K562 (cell line): ENCODE measurements at regions not wholly inside any gene's neighbourhood (a gene's known extent, or its start where the extent isn't known, plus 50 kb on each side); places are given as distances from the start of the nearest gene placed in this dataset.

Experiments used
- ATAC-seq: fragments of 200-7000 bp; cut with Tn5 transposase; 3 replicates; pipeline ENCODE4 v1.9.1; 2020; ENCODE audit warnings: moderate library complexity
- BruUV-seq: library from RNA; stranded (reverse); fragments of 400-500 nt; replicated peaks from 2 replicates; lab custom pipeline; 2021; lab: Mats Ljungman, UMichigan
- CTCF ChIA-PET: fragments of 300-600 bp; formaldehyde crosslinking; extraction: SDS; loops from one replicate; lab custom pipeline; 2021; ENCODE audit warnings: low intra/inter-chr PET ratio; lab: Yijun Ruan, JAX
- POLR2A ChIA-PET: fragments of 300-600, 350-650 bp; sonication (Branson Sonifier 250); formaldehyde crosslinking; extraction: SDS; loops from one replicate; lab custom pipeline; 2021; ENCODE audit warnings: antibody characterized with exemption, inconsistent platforms; lab: Yijun Ruan, JAX
- DNase-seq, 4 experiments: peaks; one replicate each; pipeline versions ENCODE4 v3.0.0 to v3.0.0-alpha.2; 2011 to 2018; ENCODE audit warnings: low spot score in 3 of 4, mixed read lengths in 3 of 4; ENCODE audit errors: extremely low read depth in 1 of 4
- FAIRE-seq: peaks from 2 replicates; lab custom pipeline; 2011; peaks lifted over from hg19 to GRCh38; lab: Jason Lieb, UNC
- H2AFZ ChIP-seq: 2 replicates; pipeline ENCODE4 v1.6.0; 2011; ENCODE audit warnings: low read depth, low read length, control low read depth, inconsistent platforms
- H3K27ac ChIP-seq: fragments of 200-600 bp; 3 replicates; pipeline ENCODE4 v1.8.0; 2011; ENCODE audit warnings: low read depth, mild to moderate bottlenecking, control low read depth, inconsistent platforms, low read length, moderate library complexity, mixed read lengths; ENCODE audit errors: extremely low read depth
- H3K27me3 ChIP-seq, 2 experiments: fragments of 300-600 bp in 1 of 2; 2 replicates in 1 of 2; 3 replicates in 1 of 2; pipeline versions ENCODE4 v1.6.0 to v1.8.0; 2011; ENCODE audit warnings: inconsistent platforms in 2 of 2, low read length in 2 of 2, mild to moderate bottlenecking in 1 of 2, mixed read lengths in 1 of 2, moderate library complexity in 1 of 2; ENCODE audit not compliant: control insufficient read depth in 2 of 2, insufficient read depth in 2 of 2
- H3K36me3 ChIP-seq: fragments of 300-600 bp; 3 replicates; pipeline ENCODE4 v1.8.0; 2011; ENCODE audit warnings: mild to moderate bottlenecking, low read length, inconsistent platforms; ENCODE audit not compliant: control insufficient read depth, insufficient read depth
- H3K4me1 ChIP-seq, 2 experiments: fragments of 200-600 bp in 1 of 2; replicated peaks in 1 of 2; 2 replicates in 1 of 2; 3 replicates in 1 of 2; pipeline versions ENCODE4 v1.5.1 to v1.8.0; 2011; ENCODE audit warnings: inconsistent platforms in 2 of 2, low read length in 2 of 2, mild to moderate bottlenecking in 1 of 2, mixed read lengths in 1 of 2, moderate library complexity in 1 of 2; ENCODE audit not compliant: control insufficient read depth in 2 of 2, insufficient read depth in 2 of 2
- H3K4me2 ChIP-seq: 2 replicates; pipeline ENCODE4 v1.6.1; 2011; ENCODE audit warnings: low read length, control low read depth, inconsistent platforms, mixed read lengths; ENCODE audit not compliant: insufficient read depth
- H3K4me3 ChIP-seq: fragments of 200-600 bp; sonication (generic), shearing (Covaris generic); 2 replicates; pipeline ENCODE4 v1.5.1; 2016; ENCODE audit warnings: control low read depth, inconsistent platforms
- H3K79me2 ChIP-seq: fragments of 200-600 bp; 3 replicates; pipeline ENCODE4 v1.8.0; 2011; ENCODE audit warnings: low read length, inconsistent platforms; ENCODE audit not compliant: control insufficient read depth, insufficient read depth
- H3K9ac ChIP-seq, 2 experiments: 2 replicates each; pipeline versions ENCODE4 v1.6.0 to v1.6.1; 2011; ENCODE audit warnings: low read depth in 2 of 2, low read length in 2 of 2, control low read depth in 1 of 2, inconsistent platforms in 1 of 2, mild to moderate bottlenecking in 1 of 2, mixed read lengths in 1 of 2; ENCODE audit not compliant: insufficient read depth in 1 of 2
- H3K9me1 ChIP-seq: one replicate; pipeline ENCODE4 v1.6.0; 2011; ENCODE audit warnings: inconsistent platforms, mild to moderate bottlenecking, low read length, moderate library complexity; ENCODE audit not compliant: control insufficient read depth, insufficient read depth
- H3K9me3 ChIP-seq: replicated peaks from 2 replicates; pipeline ENCODE4 v1.5.1; 2011; ENCODE audit warnings: low read depth, low read length, inconsistent platforms; ENCODE audit not compliant: control insufficient read depth, insufficient read depth
- H4K20me1 ChIP-seq: replicated peaks from 2 replicates; pipeline ENCODE4 v1.6.1; 2011; ENCODE audit warnings: low read length, inconsistent platforms, mixed read lengths; ENCODE audit not compliant: control insufficient read depth, insufficient read depth
- CBX1 ChIP-seq: sonication (generic); IDR thresholded peaks from 2 replicates; pipeline ENCODE4 v1.6.1; 2016; ENCODE audit warnings: antibody characterized with exemption, low read depth, mild to moderate bottlenecking
- FOXM1 ChIP-seq, 2 experiments: fragments of 450-650 bp in 1 of 2; sonication (generic) in 1 of 2; formaldehyde crosslinking in 1 of 2; IDR thresholded peaks; 2 replicates each; pipeline versions ENCODE4 v1.6.1 to v1.9.0; 2017 to 2022; ENCODE audit warnings: low read depth in 2 of 2, mild to moderate bottlenecking in 2 of 2, missing genetic modification reagents in 1 of 2, moderate library complexity in 1 of 2
- HSF4 ChIP-seq: fragments of 250-450 bp; sonication (Bioruptor Pico); IDR thresholded peaks from 2 replicates; pipeline ENCODE4 v2.1.2; 2022; ENCODE audit warnings: mild to moderate bottlenecking, moderate library complexity, borderline replicate concordance
- NCOA6 ChIP-seq: fragments of 450-650 bp; IDR thresholded peaks from 2 replicates; pipeline ENCODE4 v1.6.1; 2017; ENCODE audit warnings: mild to moderate bottlenecking
- NEUROD1 ChIP-seq: fragments of 150-350 bp; IDR thresholded peaks from 2 replicates; pipeline ENCODE4 v1.6.1; 2014; ENCODE audit warnings: borderline replicate concordance, low read length, low read depth; ENCODE audit not compliant: partially characterized antibody
- TAF7 ChIP-seq: fragments of 450-650 bp; IDR thresholded peaks from 2 replicates; pipeline ENCODE4 v1.6.1; 2016; ENCODE audit warnings: missing genetic modification characterization, missing compliant biosample characterization
- WGBS: fragments of 100-300 bp; shearing (Covaris generic); methylation state at CpG from one replicate; pipeline ENCODE4 v1.1.6; 2016; ENCODE audit warnings: low coverage, mixed read lengths; ENCODE audit not compliant: insufficient coverage; ENCODE audit errors: missing lambda C conversion rate; 5-methylcytosine and 5-hydroxymethylcytosine counted together
- in situ Hi-C: fragments of 300-500 bp; cut with MboI; formaldehyde crosslinking; loops from 4 replicates; pipeline ENCODE4 v1.15.0; 2018; ENCODE audit warnings: inconsistent platforms, mixed read lengths
- intact Hi-C: fragments of 100-400 bp; cut with micrococcal nuclease; formaldehyde crosslinking; loops from 2 replicates; pipeline ENCODE4 v1.14.2; 2022
- TF ChIP-seq, protein P1 (sequence below): sonication (generic); formaldehyde crosslinking; IDR thresholded peaks from 2 replicates; pipeline ENCODE4 v1.9.0; 2022; ENCODE audit warnings: mild to moderate bottlenecking, missing genetic modification reagents
- TF ChIP-seq, protein P2 (sequence below): fragments of 250-450 bp; sonication (Bioruptor Pico); IDR thresholded peaks from 2 replicates; pipeline ENCODE4 v1.5.0; 2021

DNA sequence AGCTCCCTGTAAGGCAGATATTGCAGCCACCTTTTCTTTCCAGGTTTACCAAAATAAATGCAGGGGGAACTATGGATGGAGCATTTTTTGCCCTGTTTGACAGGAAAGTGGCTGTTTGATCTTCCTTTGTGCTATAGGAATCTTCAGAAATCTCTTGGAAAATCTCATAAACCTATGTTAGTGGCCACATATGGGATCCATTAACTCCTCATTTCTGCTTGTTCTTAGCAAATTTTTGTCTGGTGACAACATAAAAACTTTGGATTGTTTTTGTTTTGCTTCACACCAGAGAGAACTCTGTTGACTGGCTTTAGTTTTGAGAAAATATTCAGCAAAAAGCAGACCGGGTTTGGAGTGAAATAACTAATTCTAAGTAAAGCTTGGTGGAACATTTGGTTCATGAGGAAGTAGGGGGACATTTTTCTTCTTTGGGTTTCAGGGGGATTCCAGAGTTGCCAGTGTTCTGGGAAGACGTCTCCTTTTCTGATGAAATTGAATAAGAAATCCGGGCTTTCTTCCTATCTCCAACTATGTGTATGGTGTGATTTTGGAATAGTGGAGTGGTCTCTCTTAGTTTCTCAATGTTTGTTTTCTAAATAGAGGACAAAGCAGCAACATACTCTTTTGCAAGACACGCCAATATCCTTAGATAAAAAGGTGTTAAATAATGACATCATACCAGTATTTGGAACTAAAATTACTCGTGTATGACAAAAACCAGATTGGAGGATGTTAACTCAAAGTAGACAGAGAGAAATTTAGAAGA lies 174.4 kb downstream of the ICOS start:
- Histone ChIP-seq H4K20me1 (no peaks in the 10 kb centered on the region), H3K4me2 (no peak overlapping the region), H3K4me3 (no peak overlapping the region), H3K27me3 (peaks cover 0 to 11% of the 10 kb centered on the region in 2 experiments; a peak in 2 of 5 replicates), H3K27ac (no peak overlapping the region), H2AFZ (no peak overlapping the region), H3K4me1 (no peaks in the 10 kb centered on the region), H3K9ac (no peak overlapping the region), H3K9me1 (no peaks in the 10 kb centered on the region), H3K36me3 (no peaks in the 10 kb centered on the region), H3K9me3 (no peaks in the 10 kb centered on the region), H3K79me2 (no peaks in the 10 kb centered on the region)
- no TSS peak for BruUV-seq
- intact Hi-C loops (no loop called here), in situ Hi-C loops (no loop called here)
- ATAC-seq (no peak), DNase-seq (no peak), FAIRE-seq (no peak)
- TF ChIP-seq FOXM1 (IDR thresholded peaks at IDR 0.05; ENCODE audit: low read depth) (no peak), FOXM1 (CRISPR knock-in tag; IDR thresholded peaks at IDR 0.05; ENCODE audit: low read depth) (no peak), NEUROD1 (no peak), HSF4 (no peak), CBX1 (no peak), TAF7 (no peak), NCOA6 (no peak)
- TF ChIP-seq, protein P1, sequence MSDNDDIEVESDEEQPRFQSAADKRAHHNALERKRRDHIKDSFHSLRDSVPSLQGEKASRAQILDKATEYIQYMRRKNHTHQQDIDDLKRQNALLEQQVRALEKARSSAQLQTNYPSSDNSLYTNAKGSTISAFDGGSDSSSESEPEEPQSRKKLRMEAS (CRISPR knock-in tag), result no peak
- TF ChIP-seq, protein P2, sequence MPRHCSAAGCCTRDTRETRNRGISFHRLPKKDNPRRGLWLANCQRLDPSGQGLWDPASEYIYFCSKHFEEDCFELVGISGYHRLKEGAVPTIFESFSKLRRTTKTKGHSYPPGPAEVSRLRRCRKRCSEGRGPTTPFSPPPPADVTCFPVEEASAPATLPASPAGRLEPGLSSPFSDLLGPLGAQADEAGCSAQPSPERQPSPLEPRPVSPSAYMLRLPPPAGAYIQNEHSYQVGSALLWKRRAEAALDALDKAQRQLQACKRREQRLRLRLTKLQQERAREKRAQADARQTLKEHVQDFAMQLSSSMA, result no peak
- 0% methylated on average over 5 of the region's 5 CpGs for WGBS
- ChIA-PET POLR2A (no interaction called here), CTCF (no interaction called here)
